ENCODE measurements at regions not wholly inside any gene's neighbourhood (a gene's known extent, or its start where the extent isn't known, plus 50 kb on each side); places are given as distances from the start of the nearest gene placed in this dataset.

- no CpG with 5 or more reads among the region's 2 CpGs for WGBS, 2 donors (ENCODE audit: extremely low coverage in 2 of 2, insufficient read length in 2 of 2, insufficient replicate concordance in 1 of 2)
- H2BK120ac ChIP-seq (ENCODE audit: low read depth, low read length) = no peak overlapping the region
- H3K23ac ChIP-seq (ENCODE audit: low read depth, low read length, poor library complexity) = no peak overlapping the region
- no peak overlapping the region for H4K91ac ChIP-seq (ENCODE audit: low read depth, low read length, poor library complexity)
- no peaks in the 10 kb centered on the region for H3K9me3 ChIP-seq (replicated peaks in 1 of 2; ENCODE audit: control insufficient read depth in 2 of 2, insufficient read depth in 1 of 2, low read depth in 1 of 2, low read length in 2 of 2)
- H2AFZ ChIP-seq (ENCODE audit: low read length) = no peak overlapping the region
- H3K4ac ChIP-seq (ENCODE audit: low read length) = no peak overlapping the region
- DNase-seq (ENCODE audit: low spot score) = no peak
- H3K14ac ChIP-seq (ENCODE audit: low read length) = no peak overlapping the region
- H2BK15ac ChIP-seq (ENCODE audit: low read length) = no peak overlapping the region
- no peak overlapping the region for H3K4me3 ChIP-seq (ENCODE audit: low read length in 2 of 2)
- no peak overlapping the region for H2BK5ac ChIP-seq (ENCODE audit: low read length)
- H3K27me3 ChIP-seq (ENCODE audit: control insufficient read depth in 3 of 3, insufficient read depth in 3 of 3, low read depth in 1 of 3, low read length in 3 of 3) = no peaks in the 10 kb centered on the region
- H3K9ac ChIP-seq (ENCODE audit: low read depth, low read length, poor library complexity) = no peak overlapping the region
- no peak overlapping the region for H4K8ac ChIP-seq (ENCODE audit: low read depth, low read length)
- no peaks in the 10 kb centered on the region for H3K4me1 ChIP-seq (ENCODE audit: control insufficient read depth in 2 of 2, insufficient read depth in 1 of 2, low read depth in 1 of 2, low read length in 2 of 2)
- H3K4me2 ChIP-seq (ENCODE audit: insufficient read depth, low read length, poor library complexity, severe bottlenecking) = no peak overlapping the region
- H2AK5ac ChIP-seq (ENCODE audit: low read depth, low read length) = no peak overlapping the region
- H2BK12ac ChIP-seq (ENCODE audit: low read length) = no peak overlapping the region
- no peak overlapping the region for H3K27ac ChIP-seq (replicated peaks; ENCODE audit: low read length)
- no peaks in the 10 kb centered on the region for H3K79me1 ChIP-seq (ENCODE audit: low read depth, low read length)
- H3K18ac ChIP-seq (ENCODE audit: low read length) = no peak overlapping the region
- H3K36me3 ChIP-seq (replicated peaks in 1 of 2; ENCODE audit: control insufficient read depth in 2 of 2, insufficient read depth in 2 of 2, low read length in 2 of 2) = no peaks in the 10 kb centered on the region
Measured at GRCh38 chr3:104402902-104403301, 963.8 kb upstream of the ALCAM start.

DNA sequence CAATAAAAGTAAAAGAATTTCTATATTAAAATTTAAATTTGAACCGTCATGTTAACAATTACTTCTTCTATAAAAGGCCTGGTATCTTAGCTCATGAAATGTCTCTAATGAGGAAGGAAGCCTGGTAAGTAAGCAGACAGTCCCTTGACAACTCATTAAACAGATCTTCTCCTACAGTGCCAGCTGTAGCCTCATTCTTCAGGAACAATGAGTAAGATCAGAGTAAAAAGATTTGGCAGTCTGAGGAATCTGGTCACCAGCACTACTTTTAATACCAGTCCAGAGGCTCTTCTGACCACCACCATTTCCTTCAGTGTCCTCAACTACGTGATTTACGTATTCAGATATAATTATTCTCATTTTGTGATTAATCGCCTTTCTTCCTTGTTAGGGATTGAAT is 955.0 kb upstream of the ALCAM start:
- H3K4me3 ChIP-seq (ENCODE audit: low read length in 2 of 2) = no peak overlapping the region

DNA sequence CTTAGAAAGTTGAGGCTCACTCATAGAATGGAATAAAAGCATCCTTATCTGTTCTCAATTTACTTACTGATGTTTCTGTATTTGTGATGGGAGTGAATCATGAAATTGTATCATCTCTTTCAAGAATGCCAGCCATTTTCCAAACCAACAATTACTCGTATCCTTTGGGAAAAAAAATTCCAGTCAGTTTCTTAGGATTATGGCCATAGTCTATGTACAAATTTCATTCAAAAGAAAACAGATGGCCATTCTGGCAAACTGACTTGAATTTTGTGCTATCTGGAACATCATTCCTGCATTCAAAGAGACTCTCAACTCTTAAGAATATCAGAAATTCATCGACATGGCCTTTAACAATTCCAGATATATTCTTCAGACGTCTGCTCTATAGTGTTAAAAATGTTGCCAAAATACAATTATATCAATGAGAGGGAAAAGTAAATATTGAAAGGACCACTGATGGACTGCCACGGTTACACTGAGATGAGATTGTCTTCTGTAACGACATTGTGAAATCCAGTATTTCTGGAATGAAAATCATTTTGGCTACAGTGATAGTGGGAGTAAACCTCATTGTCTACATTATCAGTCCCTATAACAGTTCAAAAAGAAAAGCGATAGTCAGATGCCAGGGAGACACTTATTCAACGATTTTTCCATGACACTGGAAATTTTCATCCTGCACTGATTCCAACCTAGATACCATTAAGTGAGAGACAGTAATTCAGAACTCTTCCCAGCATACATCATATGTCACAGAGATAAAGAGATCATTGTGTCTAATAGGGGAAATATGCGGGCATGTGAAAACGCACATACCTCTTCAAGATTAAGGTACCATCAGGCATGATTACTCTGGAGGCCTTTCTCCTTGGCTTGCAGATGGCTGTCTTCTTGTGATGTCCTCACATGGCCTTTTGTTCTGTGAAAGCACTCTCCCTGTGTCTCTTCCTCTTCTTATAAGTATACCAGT is 953.8 kb upstream of the ALCAM start:
- Histone ChIP-seq H2BK5ac (ENCODE audit: low read length) (no peak overlapping the region), H2AFZ (ENCODE audit: low read length) (no peak overlapping the region), H3K27ac (replicated peaks; ENCODE audit: low read length) (no peak overlapping the region), H4K8ac (ENCODE audit: low read depth, low read length) (no peak overlapping the region), H3K23ac (ENCODE audit: low read depth, low read length, poor library complexity) (no peak overlapping the region), H3K4me2 (ENCODE audit: insufficient read depth, low read length, poor library complexity, severe bottlenecking) (no peak overlapping the region), H3K4me3 (ENCODE audit: low read length in 2 of 2) (no peak overlapping the region), H3K18ac (ENCODE audit: low read length) (no peak overlapping the region), H3K9me3 (replicated peaks in 1 of 2; ENCODE audit: control insufficient read depth in 2 of 2, insufficient read depth in 1 of 2, low read depth in 1 of 2, low read length in 2 of 2) (no peaks in the 10 kb centered on the region), H3K9ac (ENCODE audit: low read depth, low read length, poor library complexity) (no peak overlapping the region), H3K79me1 (ENCODE audit: low read depth, low read length) (no peaks in the 10 kb centered on the region), H3K4ac (ENCODE audit: low read length) (no peak overlapping the region), H2AK5ac (ENCODE audit: low read depth, low read length) (no peak overlapping the region), H2BK120ac (ENCODE audit: low read depth, low read length) (no peak overlapping the region), H3K27me3 (ENCODE audit: control insufficient read depth in 3 of 3, insufficient read depth in 3 of 3, low read depth in 1 of 3, low read length in 3 of 3) (no peaks in the 10 kb centered on the region), H2BK12ac (ENCODE audit: low read length) (no peak overlapping the region), H3K4me1 (ENCODE audit: control insufficient read depth in 2 of 2, insufficient read depth in 1 of 2, low read depth in 1 of 2, low read length in 2 of 2) (peaks cover 0 to 5% of the 10 kb centered on the region in 2 donors), H2BK15ac (ENCODE audit: low read length) (no peak overlapping the region), H3K14ac (ENCODE audit: low read length) (no peak overlapping the region), H4K91ac (ENCODE audit: low read depth, low read length, poor library complexity) (no peak overlapping the region), H3K36me3 (replicated peaks in 1 of 2; ENCODE audit: control insufficient read depth in 2 of 2, insufficient read depth in 2 of 2, low read length in 2 of 2) (no peaks in the 10 kb centered on the region)
- DNase-seq (ENCODE audit: low spot score) = no peak
- WGBS, 2 donors (ENCODE audit: extremely low coverage in 2 of 2, insufficient read length in 2 of 2, insufficient replicate concordance in 1 of 2) = no CpG with 5 or more reads among the region's 9 CpGs

More for the DNA sequence above, 955.0 kb upstream of the ALCAM start:
- H4K91ac ChIP-seq (ENCODE audit: low read depth, low read length, poor library complexity) = no peak overlapping the region
- H2BK5ac ChIP-seq (ENCODE audit: low read length) = no peak overlapping the region
- H2AFZ ChIP-seq (ENCODE audit: low read length) = no peak overlapping the region
- no peaks in the 10 kb centered on the region for H3K9me3 ChIP-seq (replicated peaks in 1 of 2; ENCODE audit: control insufficient read depth in 2 of 2, insufficient read depth in 1 of 2, low read depth in 1 of 2, low read length in 2 of 2)
- H3K18ac ChIP-seq (ENCODE audit: low read length) = no peak overlapping the region
- peaks cover 0 to 5% of the 10 kb centered on the region in 2 donors for H3K4me1 ChIP-seq (ENCODE audit: control insufficient read depth in 2 of 2, insufficient read depth in 1 of 2, low read depth in 1 of 2, low read length in 2 of 2)
- peak; percentile 17 for DNase-seq (ENCODE audit: low spot score)
- H2BK120ac ChIP-seq (ENCODE audit: low read depth, low read length) = no peak overlapping the region
- H3K23ac ChIP-seq (ENCODE audit: low read depth, low read length, poor library complexity) = no peak overlapping the region
- no peak overlapping the region for H3K27ac ChIP-seq (replicated peaks; ENCODE audit: low read length)
- no peak overlapping the region for H3K14ac ChIP-seq (ENCODE audit: low read length)
- no peak overlapping the region for H2BK15ac ChIP-seq (ENCODE audit: low read length)
- no peaks in the 10 kb centered on the region for H3K36me3 ChIP-seq (replicated peaks in 1 of 2; ENCODE audit: control insufficient read depth in 2 of 2, insufficient read depth in 2 of 2, low read length in 2 of 2)
- H3K9ac ChIP-seq (ENCODE audit: low read depth, low read length, poor library complexity) = no peak overlapping the region
- H2BK12ac ChIP-seq (ENCODE audit: low read length) = no peak overlapping the region
- H3K79me1 ChIP-seq (ENCODE audit: low read depth, low read length) = no peaks in the 10 kb centered on the region
- no peak overlapping the region for H3K4me2 ChIP-seq (ENCODE audit: insufficient read depth, low read length, poor library complexity, severe bottlenecking)
- no peak overlapping the region for H2AK5ac ChIP-seq (ENCODE audit: low read depth, low read length)
- no CpG with 5 or more reads among the region's 4 CpGs for WGBS, 2 donors (ENCODE audit: extremely low coverage in 2 of 2, insufficient read length in 2 of 2, insufficient replicate concordance in 1 of 2)
- no peaks in the 10 kb centered on the region for H3K27me3 ChIP-seq (ENCODE audit: control insufficient read depth in 3 of 3, insufficient read depth in 3 of 3, low read depth in 1 of 3, low read length in 3 of 3)
- H4K8ac ChIP-seq (ENCODE audit: low read depth, low read length) = no peak overlapping the region
- H3K4ac ChIP-seq (ENCODE audit: low read length) = no peak overlapping the region

GRCh38 chr3:104428337-104428925 is 938.3 kb upstream of the ALCAM start:
- no peaks in the 10 kb centered on the region for H3K36me3 ChIP-seq (replicated peaks in 1 of 2; ENCODE audit: control insufficient read depth in 2 of 2, insufficient read depth in 2 of 2, low read length in 2 of 2)
- H4K91ac ChIP-seq (ENCODE audit: low read depth, low read length, poor library complexity) = no peak overlapping the region
- DNase-seq (ENCODE audit: low spot score) = no peak
- no peak overlapping the region for H2BK12ac ChIP-seq (ENCODE audit: low read length)
- no peak overlapping the region for H3K4me3 ChIP-seq (ENCODE audit: low read length in 2 of 2)
- no peak overlapping the region for H2BK120ac ChIP-seq (ENCODE audit: low read depth, low read length)
- H3K27ac ChIP-seq (replicated peaks; ENCODE audit: low read length) = no peak overlapping the region
- no peak overlapping the region for H3K18ac ChIP-seq (ENCODE audit: low read length)
- H3K9me3 ChIP-seq (replicated peaks in 1 of 2; ENCODE audit: control insufficient read depth in 2 of 2, insufficient read depth in 1 of 2, low read depth in 1 of 2, low read length in 2 of 2) = no peaks in the 10 kb centered on the region
- H2BK15ac ChIP-seq (ENCODE audit: low read length) = no peak overlapping the region
- no peaks in the 10 kb centered on the region for H3K79me1 ChIP-seq (ENCODE audit: low read depth, low read length)
- no CpG with 5 or more reads among the region's 2 CpGs for WGBS, 2 donors (ENCODE audit: extremely low coverage in 2 of 2, insufficient read length in 2 of 2, insufficient replicate concordance in 1 of 2)
- no peak overlapping the region for H3K4me2 ChIP-seq (ENCODE audit: insufficient read depth, low read length, poor library complexity, severe bottlenecking)
- H3K9ac ChIP-seq (ENCODE audit: low read depth, low read length, poor library complexity) = no peak overlapping the region
- no peak overlapping the region for H3K23ac ChIP-seq (ENCODE audit: low read depth, low read length, poor library complexity)
- H2BK5ac ChIP-seq (ENCODE audit: low read length) = no peak overlapping the region
- H2AK5ac ChIP-seq (ENCODE audit: low read depth, low read length) = no peak overlapping the region
- no peak overlapping the region for H3K14ac ChIP-seq (ENCODE audit: low read length)
- no peak overlapping the region for H4K8ac ChIP-seq (ENCODE audit: low read depth, low read length)
- no peaks in the 10 kb centered on the region for H3K4me1 ChIP-seq (ENCODE audit: control insufficient read depth in 2 of 2, insufficient read depth in 1 of 2, low read depth in 1 of 2, low read length in 2 of 2)
- no peak overlapping the region for H2AFZ ChIP-seq (ENCODE audit: low read length)
- H3K4ac ChIP-seq (ENCODE audit: low read length) = no peak overlapping the region
- no peaks in the 10 kb centered on the region for H3K27me3 ChIP-seq (ENCODE audit: control insufficient read depth in 3 of 3, insufficient read depth in 3 of 3, low read depth in 1 of 3, low read length in 3 of 3)
